GM12874 (cell line): ENCODE measurements at regions not wholly inside any gene's neighbourhood (a gene's known extent, or its start where the extent isn't known, plus 50 kb on each side); places are given as distances from the start of the nearest gene placed in this dataset.
A peak's percentile ranks its signal among the peaks of the same experiment; 100 is the strongest.

Experiments
- TF ChIP-seq, protein P1 (sequence below): IDR thresholded peaks from 2 replicates; pipeline ENCODE4 v1.5.1; 2011; ENCODE audit warnings: low read depth, mild to moderate bottlenecking, control low read depth, low read length, moderate library complexity; ENCODE audit not compliant: insufficient read depth

GRCh38 chr17:37844158-37844976 lies 79.8 kb upstream of the TBC1D3K start:
- TF ChIP-seq, protein P1, sequence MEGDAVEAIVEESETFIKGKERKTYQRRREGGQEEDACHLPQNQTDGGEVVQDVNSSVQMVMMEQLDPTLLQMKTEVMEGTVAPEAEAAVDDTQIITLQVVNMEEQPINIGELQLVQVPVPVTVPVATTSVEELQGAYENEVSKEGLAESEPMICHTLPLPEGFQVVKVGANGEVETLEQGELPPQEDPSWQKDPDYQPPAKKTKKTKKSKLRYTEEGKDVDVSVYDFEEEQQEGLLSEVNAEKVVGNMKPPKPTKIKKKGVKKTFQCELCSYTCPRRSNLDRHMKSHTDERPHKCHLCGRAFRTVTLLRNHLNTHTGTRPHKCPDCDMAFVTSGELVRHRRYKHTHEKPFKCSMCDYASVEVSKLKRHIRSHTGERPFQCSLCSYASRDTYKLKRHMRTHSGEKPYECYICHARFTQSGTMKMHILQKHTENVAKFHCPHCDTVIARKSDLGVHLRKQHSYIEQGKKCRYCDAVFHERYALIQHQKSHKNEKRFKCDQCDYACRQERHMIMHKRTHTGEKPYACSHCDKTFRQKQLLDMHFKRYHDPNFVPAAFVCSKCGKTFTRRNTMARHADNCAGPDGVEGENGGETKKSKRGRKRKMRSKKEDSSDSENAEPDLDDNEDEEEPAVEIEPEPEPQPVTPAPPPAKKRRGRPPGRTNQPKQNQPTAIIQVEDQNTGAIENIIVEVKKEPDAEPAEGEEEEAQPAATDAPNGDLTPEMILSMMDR: peak; percentile 97

DNA sequence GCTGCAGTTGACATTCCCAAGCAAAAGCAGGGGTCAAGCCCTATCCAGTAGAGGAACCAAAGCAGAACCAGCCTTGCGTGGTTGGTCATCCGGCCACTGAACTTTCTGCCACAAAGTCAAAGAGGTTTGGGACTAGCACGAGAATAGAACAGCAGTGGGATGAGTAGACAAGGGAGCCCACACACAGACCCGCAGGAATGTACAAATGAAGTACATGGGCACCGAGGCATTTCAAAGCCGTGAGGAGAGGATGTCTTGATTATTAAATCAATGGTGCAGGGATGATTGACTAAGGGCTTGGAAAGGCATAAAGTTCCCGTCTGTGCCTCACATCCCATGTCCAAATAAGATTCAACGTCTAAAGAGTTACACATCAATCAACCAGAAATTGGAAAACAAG lies 81.8 kb upstream of the TBC1D3K start:
- TF ChIP-seq, protein P1: no peak

DNA sequence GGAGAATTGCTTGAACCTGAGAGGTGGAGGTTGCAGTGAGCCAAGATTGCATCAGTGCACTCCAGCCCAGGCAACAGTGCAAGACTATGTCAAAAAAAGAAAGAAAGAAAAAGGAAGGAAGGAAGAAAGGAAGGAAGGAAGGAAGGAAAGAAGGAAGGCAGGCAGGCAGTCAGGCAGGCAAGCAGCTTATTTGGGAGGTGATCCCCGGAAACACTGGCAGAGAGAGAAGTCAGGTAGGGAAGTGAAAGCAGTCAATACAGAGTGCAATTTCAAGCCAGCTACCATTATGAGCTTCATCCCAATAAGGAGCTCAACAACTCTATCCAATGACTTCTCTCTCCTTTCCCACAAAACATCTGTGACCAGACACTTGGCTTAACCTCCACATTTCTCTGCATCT lies 83.0 kb upstream of the TBC1D3K start:
- TF ChIP-seq, protein P1: no peak

GRCh38 chr17:37840576-37840975 lies 83.6 kb upstream of the TBC1D3K start:
- TF ChIP-seq, protein P1: no peak

DNA sequence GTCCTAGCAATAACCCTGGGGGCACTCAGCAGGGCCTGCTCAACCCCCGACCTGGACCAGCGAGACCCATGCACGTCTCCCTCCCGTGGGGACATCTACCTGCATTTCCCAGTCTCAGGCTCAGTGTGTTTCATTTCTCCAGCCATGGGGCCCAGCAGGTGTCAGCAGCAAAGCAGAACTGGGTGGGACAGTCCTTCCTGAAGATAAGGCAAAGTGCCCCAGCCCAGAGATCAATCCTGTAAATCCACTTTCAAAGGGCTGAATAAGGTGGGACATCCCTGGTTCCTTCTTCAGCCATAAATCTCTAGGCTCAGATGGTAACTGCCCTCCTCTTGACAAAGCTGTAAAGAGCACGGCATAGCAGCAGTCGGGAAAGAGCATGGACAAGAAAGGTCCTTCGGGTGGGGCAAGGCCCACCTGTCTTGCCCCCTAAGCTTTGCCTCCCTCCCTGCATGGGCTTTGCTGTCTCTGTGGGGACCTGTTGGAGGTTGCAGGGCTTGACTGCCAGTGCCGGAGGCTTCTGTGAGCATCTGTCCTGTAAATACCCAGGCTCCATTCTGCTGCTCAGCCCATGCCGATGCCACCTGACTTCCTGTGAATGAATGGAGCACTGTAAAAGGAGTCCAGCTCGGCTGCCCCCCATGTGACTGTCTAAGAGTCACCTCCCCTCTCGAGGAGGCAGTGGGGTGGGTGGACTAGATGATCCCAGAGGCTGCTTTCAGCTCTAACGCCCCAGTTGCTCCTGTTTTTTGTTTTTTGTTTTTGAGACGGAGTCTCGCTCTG lies 84.8 kb upstream of the TBC1D3K start:
- TF ChIP-seq, protein P1: no peak

GRCh38 chr17:37838276-37838675 lies 85.9 kb upstream of the TBC1D3K start:
- TF ChIP-seq, protein P1: no peak

- TF ChIP-seq, protein P1: no peak
These were observed 87.6 kb upstream of the TBC1D3K start for GRCh38 chr17:37836593-37836992.
